Endothelial cell of umbilical vein (primary cell): ENCODE measurements at regions not wholly inside any gene's neighbourhood (a gene's known extent, or its start where the extent isn't known, plus 50 kb on each side); places are given as distances from the start of the nearest gene placed in this dataset.

ENCODE experiments used
- BruUV-seq: library from RNA; stranded (reverse); fragments of 400-500 nt; replicated peaks from 2 replicates; lab custom pipeline; 2021; lab: Mats Ljungman, UMichigan
- CTCF ChIA-PET: fragments of 300-600, 350-600 bp; sonication (Branson Sonifier 250); formaldehyde crosslinking; loops from one replicate; lab custom pipeline; 2021; ENCODE audit warnings: antibody characterized with exemption, inconsistent platforms; lab: Charles Lee
- POLR2A ChIA-PET: fragments of 300-600, 350-600 bp; sonication (Branson Sonifier 250); formaldehyde crosslinking; loops from one replicate; lab custom pipeline; 2021; ENCODE audit warnings: antibody characterized with exemption, inconsistent platforms; lab: Charles Lee
- DNase-seq: peaks from one replicate; pipeline ENCODE4 v3.0.0-alpha.2; 2011; ENCODE audit warnings: low read depth, low spot score
- FAIRE-seq: peaks from 2 replicates; lab custom pipeline; 2011; peaks lifted over from hg19 to GRCh38; lab: Jason Lieb, UNC
- H2AFZ ChIP-seq: 2 replicates; pipeline ENCODE4 v1.6.0; 2012; ENCODE audit warnings: low read depth, low read length, control low read depth, inconsistent platforms
- H3K27ac ChIP-seq: 2 replicates; pipeline ENCODE4 v1.5.1; 2011; ENCODE audit warnings: low read depth, mild to moderate bottlenecking, control low read depth, low read length, moderate library complexity; ENCODE audit not compliant: insufficient read depth
- H3K27me3 ChIP-seq, 2 experiments: 2 replicates each; pipeline versions ENCODE4 v1.6.0 to v1.6.1; 2011; ENCODE audit warnings: low read length in 2 of 2, mixed read lengths in 1 of 2; ENCODE audit not compliant: control insufficient read depth in 2 of 2, insufficient read depth in 2 of 2
- H3K36me3 ChIP-seq, 2 experiments: 2 replicates in 1 of 2; 3 replicates in 1 of 2; pipeline ENCODE4 v1.5.1; 2011; ENCODE audit warnings: low read length in 2 of 2, mild to moderate bottlenecking in 1 of 2, moderate library complexity in 1 of 2; ENCODE audit not compliant: control insufficient read depth in 2 of 2, insufficient read depth in 2 of 2; ENCODE audit errors: extremely low read depth in 1 of 2
- H3K4me1 ChIP-seq: 3 replicates; pipeline ENCODE4 v1.5.1; 2011; ENCODE audit warnings: mild to moderate bottlenecking, low read length; ENCODE audit not compliant: control insufficient read depth, insufficient read depth; ENCODE audit errors: extremely low read depth
- H3K4me2 ChIP-seq: 2 replicates; pipeline ENCODE4 v1.6.1; 2011; ENCODE audit warnings: low read length, control low read depth, mixed read lengths; ENCODE audit not compliant: insufficient read depth
- H3K4me3 ChIP-seq, 3 experiments: fragments of 200-600 bp in 1 of 3; sonication (generic), shearing (Covaris generic) in 1 of 3; replicated peaks in 1 of 3; 2 replicates each; pipeline ENCODE4 v1.5.1; 2011 to 2016; ENCODE audit warnings: control low read depth in 3 of 3, low read length in 3 of 3, mild to moderate bottlenecking in 2 of 3, inconsistent platforms in 1 of 3, low read depth in 1 of 3, moderate library complexity in 1 of 3; ENCODE audit not compliant: insufficient read depth in 1 of 3
- H3K79me2 ChIP-seq: 2 replicates; pipeline ENCODE4 v1.6.0; 2012; ENCODE audit warnings: low read length, inconsistent platforms; ENCODE audit not compliant: control insufficient read depth, insufficient read depth
- H3K9ac ChIP-seq: replicated peaks from 2 replicates; pipeline ENCODE3; 2011; ENCODE audit warnings: low read length, control low read depth; ENCODE audit not compliant: insufficient read depth; ENCODE audit errors: extremely low read depth
- H3K9me1 ChIP-seq: replicated peaks from 3 replicates; pipeline ENCODE4 v1.6.0; 2011; ENCODE audit warnings: mild to moderate bottlenecking, low read length; ENCODE audit not compliant: control insufficient read depth, insufficient read depth; ENCODE audit errors: extremely low read depth
- H3K9me3 ChIP-seq: replicated peaks from 2 replicates; pipeline ENCODE4 v1.5.1; 2012; ENCODE audit warnings: low read length, inconsistent platforms; ENCODE audit not compliant: control insufficient read depth, insufficient read depth
- H4K20me1 ChIP-seq: replicated peaks from 2 replicates; pipeline ENCODE3; 2011; ENCODE audit warnings: mild to moderate bottlenecking, low read length; ENCODE audit not compliant: control insufficient read depth, insufficient read depth; ENCODE audit errors: extremely low read depth
- EZH2 ChIP-seq: IDR thresholded peaks from 2 replicates; pipeline ENCODE4 v1.6.1; 2012; ENCODE audit warnings: borderline replicate concordance, low read depth, mild to moderate bottlenecking, moderate library complexity, low read length, inconsistent platforms; ENCODE audit not compliant: severe bottlenecking
- FOS ChIP-seq: IDR thresholded peaks from 2 replicates; pipeline ENCODE4 v1.6.1; 2011; ENCODE audit warnings: mild to moderate bottlenecking, low read length, moderate library complexity, borderline replicate concordance; ENCODE audit not compliant: insufficient read depth
- GATA2 ChIP-seq: IDR thresholded peaks from 2 replicates; pipeline ENCODE4 v1.7.0; 2011; ENCODE audit warnings: low read depth, mild to moderate bottlenecking, moderate library complexity, mixed read lengths, low read length; ENCODE audit not compliant: insufficient read length, insufficient read depth
- JUN ChIP-seq: IDR thresholded peaks from 2 replicates; pipeline ENCODE4 v1.6.1; 2011; ENCODE audit warnings: borderline replicate concordance, low read depth; ENCODE audit not compliant: insufficient read length, insufficient read depth
- MAX ChIP-seq: IDR thresholded peaks from 2 replicates; pipeline ENCODE4 v1.6.1; 2011; ENCODE audit not compliant: insufficient read depth, insufficient read length
- MYC ChIP-seq: IDR thresholded peaks from one replicate; pipeline ENCODE4 v1.6.1; 2011; ENCODE audit warnings: mild to moderate bottlenecking, low read depth, low read length
- POLR2A ChIP-seq: IDR thresholded peaks from 2 replicates; pipeline ENCODE4 v1.6.1; 2012; ENCODE audit warnings: low read depth, mild to moderate bottlenecking, control low read depth, low read length
- POLR2AphosphoS5 ChIP-seq: IDR thresholded peaks from 2 replicates; pipeline ENCODE4 v1.6.1; 2012; ENCODE audit warnings: low read depth, mild to moderate bottlenecking, control low read depth, low read length, moderate library complexity; ENCODE audit not compliant: insufficient read depth
- dilution Hi-C: fragments of 300-500 bp; cut with MboI; formaldehyde crosslinking; loops from one replicate; pipeline ENCODE4 v1.15.0; 2019; ENCODE audit warnings: low sequenced_read_pairs; ENCODE audit not compliant: extremely low pct_ligation_motif_present
- intact Hi-C: fragments of 100-400 bp; cut with micrococcal nuclease; formaldehyde crosslinking; loops from one replicate; pipeline ENCODE4 v1.10.0; 2022
- TF ChIP-seq, protein P1 (sequence below), 2 donors: IDR thresholded peaks; 1 replicate in 1 of 2; 2 replicates in 1 of 2; pipeline ENCODE4 v1.5.1; 2011; ENCODE audit warnings: low read length in 2 of 2, mild to moderate bottlenecking in 2 of 2, moderate library complexity in 2 of 2, control low read depth in 1 of 2, inconsistent platforms in 1 of 2, low read depth in 1 of 2; ENCODE audit not compliant: insufficient read depth in 1 of 2; ENCODE audit errors: extremely low read depth in 1 of 2

DNA sequence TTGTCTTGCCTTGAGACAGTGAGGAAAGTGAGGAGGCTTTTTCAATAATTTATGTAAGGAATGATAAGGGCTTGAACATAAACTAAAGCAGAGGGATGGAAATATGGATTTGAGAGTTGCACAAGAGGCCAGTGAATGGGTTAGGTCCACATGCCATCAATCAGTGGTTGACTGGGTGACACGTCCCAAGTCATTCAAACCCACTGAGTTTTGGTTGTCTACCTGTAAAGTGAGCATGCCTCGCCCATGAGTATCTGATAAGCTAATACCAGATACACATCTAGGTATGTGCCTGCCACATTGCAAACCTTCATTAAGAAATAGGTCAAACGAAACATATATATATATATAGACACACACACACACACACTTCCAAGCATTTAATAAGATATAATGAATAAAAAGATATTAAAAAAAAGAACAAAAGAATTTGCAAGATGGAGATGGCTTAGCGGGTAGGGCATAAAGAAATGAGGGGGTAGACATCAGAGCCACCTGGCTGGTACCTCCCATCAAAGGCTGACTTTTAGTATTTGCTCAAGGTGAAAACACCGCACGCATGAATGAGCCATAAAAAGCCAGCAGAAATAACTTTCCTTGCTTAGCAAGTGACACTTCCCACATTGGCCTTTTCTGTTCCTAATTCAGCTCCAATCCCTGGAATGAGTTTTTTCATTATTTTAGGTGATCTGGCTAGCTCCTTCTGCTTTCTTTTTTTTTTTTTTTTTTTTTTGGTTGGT lies 109.1 kb upstream of the GGTLC1 start:
- no peak overlapping the region for H3K9ac ChIP-seq
- H2AFZ ChIP-seq: no peak overlapping the region
- no peak overlapping the region for H3K4me2 ChIP-seq
- dilution Hi-C loops (no loop called here), intact Hi-C loops (no loop called here)
- POLR2A ChIA-PET: no interaction called here
- no peaks in the 10 kb centered on the region for H3K9me3 ChIP-seq
- CTCF ChIA-PET: interaction anchor here (0.6 to 2.3 kb wide), 5 partner anchors 10 to 1718 kb away, joined by 3 to 5 read pairs (median 3); no protein-coding TSS in a partner anchor
- H3K36me3 ChIP-seq: no peaks in the 10 kb centered on the region
- no TSS peak for BruUV-seq
- peaks cover 2% of the 10 kb centered on the region in 2 experiments for H3K27me3 ChIP-seq
- H3K9me1 ChIP-seq: no peaks in the 10 kb centered on the region
- DNase-seq (no peak), FAIRE-seq (no peak)
- no peak overlapping the region for H3K4me3 ChIP-seq
- H4K20me1 ChIP-seq: no peaks in the 10 kb centered on the region
- no peak overlapping the region for H3K27ac ChIP-seq
- TF ChIP-seq GATA2: no peak
- TF ChIP-seq POLR2A: no peak
- TF ChIP-seq, protein P1, sequence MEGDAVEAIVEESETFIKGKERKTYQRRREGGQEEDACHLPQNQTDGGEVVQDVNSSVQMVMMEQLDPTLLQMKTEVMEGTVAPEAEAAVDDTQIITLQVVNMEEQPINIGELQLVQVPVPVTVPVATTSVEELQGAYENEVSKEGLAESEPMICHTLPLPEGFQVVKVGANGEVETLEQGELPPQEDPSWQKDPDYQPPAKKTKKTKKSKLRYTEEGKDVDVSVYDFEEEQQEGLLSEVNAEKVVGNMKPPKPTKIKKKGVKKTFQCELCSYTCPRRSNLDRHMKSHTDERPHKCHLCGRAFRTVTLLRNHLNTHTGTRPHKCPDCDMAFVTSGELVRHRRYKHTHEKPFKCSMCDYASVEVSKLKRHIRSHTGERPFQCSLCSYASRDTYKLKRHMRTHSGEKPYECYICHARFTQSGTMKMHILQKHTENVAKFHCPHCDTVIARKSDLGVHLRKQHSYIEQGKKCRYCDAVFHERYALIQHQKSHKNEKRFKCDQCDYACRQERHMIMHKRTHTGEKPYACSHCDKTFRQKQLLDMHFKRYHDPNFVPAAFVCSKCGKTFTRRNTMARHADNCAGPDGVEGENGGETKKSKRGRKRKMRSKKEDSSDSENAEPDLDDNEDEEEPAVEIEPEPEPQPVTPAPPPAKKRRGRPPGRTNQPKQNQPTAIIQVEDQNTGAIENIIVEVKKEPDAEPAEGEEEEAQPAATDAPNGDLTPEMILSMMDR (IDR thresholded peaks at IDR 0.05; ENCODE audit: extremely low read depth in 1 of 2, insufficient read depth in 1 of 2, low read depth in 1 of 2, low read length in 2 of 2): no peak
- TF ChIP-seq MYC: no peak
- no peak for TF ChIP-seq MAX
- TF ChIP-seq JUN: no peak
- TF ChIP-seq FOS: no peak
- no peak for TF ChIP-seq POLR2AphosphoS5
- no peak for TF ChIP-seq EZH2
- peaks cover 13% of the 10 kb centered on the region for H3K4me1 ChIP-seq
- no peaks in the 10 kb centered on the region for H3K79me2 ChIP-seq
